GM12878 (cell line): ENCODE measurements at regions not wholly inside any gene's neighbourhood (a gene's known extent, or its start where the extent isn't known, plus 50 kb on each side); places are given as distances from the start of the nearest gene placed in this dataset.

Experiments
- ATAC-seq: fragments of 200-7000 bp; cut with Tn5 transposase; 3 replicates; pipeline ENCODE4 v1.9.1; 2020; ENCODE audit warnings: mild to moderate bottlenecking, moderate library complexity
- BruUV-seq: library from RNA; stranded (reverse); fragments of 400-500 nt; replicated peaks from 2 replicates; lab custom pipeline; 2021; lab: Mats Ljungman, UMichigan
- CTCF ChIA-PET: fragments of 300-600 bp; sonication (Branson Sonifier 250); formaldehyde crosslinking; extraction: SDS; loops from one replicate; lab custom pipeline; 2021; ENCODE audit warnings: inconsistent platforms; lab: Yijun Ruan, JAX
- POLR2A ChIA-PET: fragments of 350-600 bp; formaldehyde crosslinking; extraction: SDS; loops from one replicate; lab custom pipeline; 2021; ENCODE audit warnings: inconsistent platforms; lab: Charles Lee
- RAD21 ChIA-PET: fragments of 300-600 bp; sonication (Branson Sonifier 250); formaldehyde crosslinking; loops from one replicate; lab custom pipeline; 2023; ENCODE audit warnings: antibody characterized with exemption; ENCODE audit not compliant: unreplicated experiment; lab: Charles Lee
- SMC1A ChIA-PET: fragments of 300-600 bp; sonication (Branson Sonifier 250); formaldehyde crosslinking; loops from one replicate; lab custom pipeline; 2023; ENCODE audit not compliant: unreplicated experiment, uncharacterized antibody; lab: Charles Lee
- DNase-seq: peaks from one replicate; pipeline ENCODE4 v3.0.0-alpha.2; 2011; ENCODE audit warnings: low read depth, low spot score
- FAIRE-seq: peaks from 3 replicates; lab custom pipeline; 2011; peaks lifted over from hg19 to GRCh38; lab: Jason Lieb, UNC
- H2AFZ ChIP-seq: 2 replicates; pipeline ENCODE4 v1.6.0; 2011; ENCODE audit warnings: low read depth, low read length, control low read depth; ENCODE audit not compliant: control insufficient read depth
- H3K27ac ChIP-seq: 2 replicates; pipeline ENCODE4 v1.5.1; 2011; ENCODE audit warnings: control low read depth; ENCODE audit not compliant: control insufficient read depth, insufficient read depth
- H3K27me3 ChIP-seq, 2 experiments: replicated peaks in 1 of 2; 2 replicates each; pipeline versions ENCODE4 v1.6.0 to v1.6.1; 2011; ENCODE audit warnings: low read length in 1 of 2; ENCODE audit not compliant: control insufficient read depth in 2 of 2, insufficient read depth in 2 of 2
- H3K36me3 ChIP-seq, 2 experiments: 2 replicates each; pipeline ENCODE4 v1.5.1; 2011; ENCODE audit warnings: low read length in 1 of 2; ENCODE audit not compliant: control insufficient read depth in 2 of 2, insufficient read depth in 2 of 2
- H3K4me1 ChIP-seq: 2 replicates; pipeline ENCODE4 v1.6.1; 2011; ENCODE audit warnings: mild to moderate bottlenecking, low read length, moderate library complexity, mixed read lengths; ENCODE audit not compliant: control insufficient read depth, insufficient read depth
- H3K4me2 ChIP-seq: 2 replicates; pipeline ENCODE4 v1.6.0; 2011; ENCODE audit warnings: control low read depth; ENCODE audit not compliant: control insufficient read depth, insufficient read depth
- H3K4me3 ChIP-seq: fragments of 200-600 bp; sonication (generic); 2 replicates; pipeline ENCODE4 v1.5.1; 2016
- H3K79me2 ChIP-seq: 2 replicates; pipeline ENCODE4 v1.6.0; 2011; ENCODE audit warnings: low read length; ENCODE audit not compliant: control insufficient read depth, insufficient read depth
- H3K9ac ChIP-seq: 2 replicates; pipeline ENCODE4 v1.8.0; 2011; ENCODE audit warnings: low read length, control low read depth, mixed read lengths; ENCODE audit not compliant: control insufficient read depth, insufficient read depth
- H3K9me3 ChIP-seq: replicated peaks from 3 replicates; pipeline ENCODE4 v1.5.1; 2011; ENCODE audit warnings: mild to moderate bottlenecking, low read length; ENCODE audit not compliant: control insufficient read depth, insufficient read depth
- H4K20me1 ChIP-seq: 2 replicates; pipeline ENCODE4 v1.6.0; 2011; ENCODE audit not compliant: control insufficient read depth, insufficient read depth
- ATF7 ChIP-seq: fragments of 450-650 bp; IDR thresholded peaks from 2 replicates; pipeline ENCODE4 v1.6.1; 2016; ENCODE audit warnings: low read depth, mild to moderate bottlenecking
- CREM ChIP-seq: IDR thresholded peaks from 2 replicates; pipeline ENCODE4 v1.6.1; 2014; ENCODE audit warnings: antibody characterized with exemption, low read depth
- EP300 ChIP-seq, 2 experiments: fragments of 150-350 bp in 1 of 2; IDR thresholded peaks; 2 replicates each; pipeline ENCODE4 v1.6.1; 2011 to 2012; ENCODE audit warnings: low read depth in 2 of 2, low read length in 2 of 2, borderline replicate concordance in 1 of 2, improper control_type of control experiment in 1 of 2, inconsistent platforms in 1 of 2; ENCODE audit not compliant: control insufficient read depth in 1 of 2
- MYB ChIP-seq: fragments of 150-350 bp; IDR thresholded peaks from 2 replicates; pipeline ENCODE4 v1.6.1; 2014; ENCODE audit warnings: mild to moderate bottlenecking, low read depth, low read length, borderline replicate concordance
- PAX5 ChIP-seq: IDR thresholded peaks from 2 replicates; pipeline ENCODE4 v1.6.1; 2011; ENCODE audit warnings: low read depth, low read length, borderline replicate concordance
- PML ChIP-seq: IDR thresholded peaks from 2 replicates; pipeline ENCODE4 v1.6.1; 2012; ENCODE audit warnings: low read length, inconsistent platforms
- RUNX3 ChIP-seq: IDR thresholded peaks from 2 replicates; pipeline ENCODE4 v1.6.1; 2012; ENCODE audit warnings: low read length, inconsistent platforms
- SP1 ChIP-seq: IDR thresholded peaks from one replicate; pipeline ENCODE4 v1.6.1; 2011; ENCODE audit warnings: low read depth, low read length
- TCF12 ChIP-seq: IDR thresholded peaks from 2 replicates; pipeline ENCODE4 v1.6.1; 2011; ENCODE audit warnings: low read depth, mild to moderate bottlenecking, low read length
- ZSCAN29 ChIP-seq: fragments of 450-650 bp; IDR thresholded peaks from 2 replicates; pipeline ENCODE4 v1.6.1; 2017; ENCODE audit warnings: mild to moderate bottlenecking, moderate library complexity
- WGBS: methylation state at CpG from one replicate; pipeline ENCODE4 v1.1.6; 2016; ENCODE audit warnings: low lambda C conversion rate; ENCODE audit not compliant: insufficient replicate concordance, insufficient coverage; ENCODE audit errors: missing lambda C conversion rate; 5-methylcytosine and 5-hydroxymethylcytosine counted together
- in situ Hi-C: fragments of 300-500 bp; cut with MboI; formaldehyde crosslinking; loops from 9 replicates; pipeline ENCODE4 v1.14.3; 2018; ENCODE audit warnings: mixed read lengths
- intact Hi-C: fragments of 100-400 bp; cut with micrococcal nuclease; formaldehyde crosslinking; loops from one replicate; pipeline ENCODE4 v1.14.2; 2022; ENCODE audit not compliant: unreplicated experiment
- TF ChIP-seq, protein P1 (sequence below): fragments of 450-650 bp; IDR thresholded peaks from 2 replicates; pipeline ENCODE4 v1.6.1; 2016; ENCODE audit warnings: mild to moderate bottlenecking, moderate library complexity, borderline replicate concordance
- TF ChIP-seq, protein P2 (sequence below): IDR thresholded peaks from 2 replicates; pipeline ENCODE4 v1.6.1; 2011; ENCODE audit warnings: mild to moderate bottlenecking, low read depth, low read length, moderate library complexity; ENCODE audit not compliant: insufficient replicate concordance
- TF ChIP-seq, protein P3 (sequence below): fragments of 450-650 bp; IDR thresholded peaks from 2 replicates; pipeline ENCODE4 v1.6.1; 2017; ENCODE audit warnings: mild to moderate bottlenecking
- TF ChIP-seq, protein P4 (sequence below): fragments of 450-650 bp; IDR thresholded peaks from 2 replicates; pipeline ENCODE4 v1.6.1; 2017; ENCODE audit warnings: low read depth, mild to moderate bottlenecking, moderate library complexity

DNA sequence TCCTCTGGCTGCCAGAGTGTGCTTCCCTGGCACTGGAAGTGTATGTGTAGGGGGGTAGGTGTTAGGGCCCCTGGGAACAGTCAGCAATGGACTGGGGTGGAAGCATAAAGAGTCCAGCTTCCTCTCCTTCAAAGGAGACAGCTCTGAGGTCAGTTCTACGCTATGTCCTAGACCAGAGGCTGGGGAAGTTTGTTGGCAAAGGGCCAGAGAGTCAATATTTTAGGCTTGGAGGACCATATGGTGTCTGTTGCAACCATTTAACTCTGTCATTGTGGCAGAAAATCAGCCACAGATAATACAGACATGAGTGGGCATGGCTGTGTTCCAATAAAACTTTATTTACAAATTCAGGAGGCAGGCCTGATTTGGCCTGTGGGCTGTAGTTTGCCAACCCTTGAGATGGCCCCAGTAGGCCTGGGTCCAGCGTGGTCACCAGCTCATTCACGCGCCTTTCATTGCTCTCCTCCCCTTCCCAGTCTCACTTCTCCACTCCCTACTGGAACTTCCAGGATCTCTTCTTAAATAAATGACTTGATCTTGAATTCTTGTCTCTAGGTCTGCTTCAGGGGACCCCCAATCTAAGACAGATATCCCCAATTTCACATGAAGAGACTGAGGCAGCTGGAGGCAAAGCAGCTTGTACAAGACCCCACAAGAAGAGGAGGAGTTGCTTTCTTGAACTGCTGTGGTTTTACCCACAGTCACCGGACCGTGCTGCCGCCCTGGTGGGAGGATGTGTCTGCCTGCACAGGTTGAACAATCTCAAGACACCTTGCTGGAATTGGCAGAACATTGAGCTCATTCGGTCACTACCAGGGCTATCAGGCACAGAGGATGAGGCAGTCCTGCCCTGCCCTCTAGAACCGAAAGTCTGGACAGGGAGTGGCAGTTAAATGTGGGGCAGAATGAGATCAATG, 162.4 kb upstream of the POU3F1 start:
- Histone ChIP-seq H3K36me3 (no peaks in the 10 kb centered on the region), H3K4me1 (peaks cover 9% of the 10 kb centered on the region), H3K4me2 (peak overlapping the region; percentile 41; the same call in 1 of the 2 replicates), H4K20me1 (no peaks in the 10 kb centered on the region), H3K27me3 (no peaks in the 10 kb centered on the region; a peak in 2 of 4 replicates), H3K9me3 (no peaks in the 10 kb centered on the region), H3K9ac (no peak overlapping the region), H3K79me2 (no peaks in the 10 kb centered on the region), H3K27ac (no peak overlapping the region), H3K4me3 (no peak overlapping the region), H2AFZ (no peak overlapping the region)
- ChIA-PET SMC1A (interaction anchor here (0.7 to 2.3 kb wide), 7 partner anchors 10 to 249 kb away, joined by 3 to 5 read pairs (median 3); no protein-coding TSS in a partner anchor), CTCF (interaction anchor here (0.6 to 1.5 kb wide), 7 partner anchors 9 to 373 kb away, joined by 3 to 7 read pairs (median 3); no protein-coding TSS in a partner anchor), POLR2A (no interaction called here), RAD21 (interaction anchor here (1.3 to 1.9 kb wide), 2 partner anchors 169 to 181 kb away, joined by 3 to 6 read pairs; no protein-coding TSS in a partner anchor)
- WGBS = 24% methylated on average over 9 of the region's 9 CpGs
- peak; percentile 86 for FAIRE-seq
- peak; percentile 84 for ATAC-seq
- peak; percentile 34 for DNase-seq
- no TSS peak for BruUV-seq
- in situ Hi-C loops = no loop called here
- intact Hi-C loops = no loop called here
- TF ChIP-seq, protein P1, sequence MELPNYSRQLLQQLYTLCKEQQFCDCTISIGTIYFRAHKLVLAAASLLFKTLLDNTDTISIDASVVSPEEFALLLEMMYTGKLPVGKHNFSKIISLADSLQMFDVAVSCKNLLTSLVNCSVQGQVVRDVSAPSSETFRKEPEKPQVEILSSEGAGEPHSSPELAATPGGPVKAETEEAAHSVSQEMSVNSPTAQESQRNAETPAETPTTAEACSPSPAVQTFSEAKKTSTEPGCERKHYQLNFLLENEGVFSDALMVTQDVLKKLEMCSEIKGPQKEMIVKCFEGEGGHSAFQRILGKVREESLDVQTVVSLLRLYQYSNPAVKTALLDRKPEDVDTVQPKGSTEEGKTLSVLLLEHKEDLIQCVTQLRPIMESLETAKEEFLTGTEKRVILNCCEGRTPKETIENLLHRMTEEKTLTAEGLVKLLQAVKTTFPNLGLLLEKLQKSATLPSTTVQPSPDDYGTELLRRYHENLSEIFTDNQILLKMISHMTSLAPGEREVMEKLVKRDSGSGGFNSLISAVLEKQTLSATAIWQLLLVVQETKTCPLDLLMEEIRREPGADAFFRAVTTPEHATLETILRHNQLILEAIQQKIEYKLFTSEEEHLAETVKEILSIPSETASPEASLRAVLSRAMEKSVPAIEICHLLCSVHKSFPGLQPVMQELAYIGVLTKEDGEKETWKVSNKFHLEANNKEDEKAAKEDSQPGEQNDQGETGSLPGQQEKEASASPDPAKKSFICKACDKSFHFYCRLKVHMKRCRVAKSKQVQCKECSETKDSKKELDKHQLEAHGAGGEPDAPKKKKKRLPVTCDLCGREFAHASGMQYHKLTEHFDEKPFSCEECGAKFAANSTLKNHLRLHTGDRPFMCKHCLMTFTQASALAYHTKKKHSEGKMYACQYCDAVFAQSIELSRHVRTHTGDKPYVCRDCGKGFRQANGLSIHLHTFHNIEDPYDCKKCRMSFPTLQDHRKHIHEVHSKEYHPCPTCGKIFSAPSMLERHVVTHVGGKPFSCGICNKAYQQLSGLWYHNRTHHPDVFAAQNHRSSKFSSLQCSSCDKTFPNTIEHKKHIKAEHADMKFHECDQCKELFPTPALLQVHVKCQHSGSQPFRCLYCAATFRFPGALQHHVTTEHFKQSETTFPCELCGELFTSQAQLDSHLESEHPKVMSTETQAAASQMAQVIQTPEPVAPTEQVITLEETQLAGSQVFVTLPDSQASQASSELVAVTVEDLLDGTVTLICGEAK = peak; percentile 88
- TF ChIP-seq MYB (no peak), ATF7 (no peak), TCF12 (0 out of 2 replicates have a peak, but pooled peaks have one; percentile 19), CREM (no peak), RUNX3 (peak; percentile 67), EP300 (IDR thresholded peaks at IDR 0.05; ENCODE audit: borderline replicate concordance in 1 of 2, control insufficient read depth in 1 of 2, low read depth in 2 of 2, low read length in 2 of 2) (no peak), PAX5 (peak; percentile 76; the same call in 1 of the 2 replicates), ZSCAN29 (no peak), SP1 (no peak), PML (no peak)
- TF ChIP-seq, protein P2, sequence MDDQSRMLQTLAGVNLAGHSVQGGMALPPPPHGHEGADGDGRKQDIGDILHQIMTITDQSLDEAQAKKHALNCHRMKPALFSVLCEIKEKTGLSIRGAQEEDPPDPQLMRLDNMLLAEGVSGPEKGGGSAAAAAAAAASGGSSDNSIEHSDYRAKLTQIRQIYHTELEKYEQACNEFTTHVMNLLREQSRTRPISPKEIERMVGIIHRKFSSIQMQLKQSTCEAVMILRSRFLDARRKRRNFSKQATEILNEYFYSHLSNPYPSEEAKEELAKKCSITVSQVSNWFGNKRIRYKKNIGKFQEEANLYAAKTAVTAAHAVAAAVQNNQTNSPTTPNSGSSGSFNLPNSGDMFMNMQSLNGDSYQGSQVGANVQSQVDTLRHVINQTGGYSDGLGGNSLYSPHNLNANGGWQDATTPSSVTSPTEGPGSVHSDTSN = no peak
- TF ChIP-seq, protein P3, sequence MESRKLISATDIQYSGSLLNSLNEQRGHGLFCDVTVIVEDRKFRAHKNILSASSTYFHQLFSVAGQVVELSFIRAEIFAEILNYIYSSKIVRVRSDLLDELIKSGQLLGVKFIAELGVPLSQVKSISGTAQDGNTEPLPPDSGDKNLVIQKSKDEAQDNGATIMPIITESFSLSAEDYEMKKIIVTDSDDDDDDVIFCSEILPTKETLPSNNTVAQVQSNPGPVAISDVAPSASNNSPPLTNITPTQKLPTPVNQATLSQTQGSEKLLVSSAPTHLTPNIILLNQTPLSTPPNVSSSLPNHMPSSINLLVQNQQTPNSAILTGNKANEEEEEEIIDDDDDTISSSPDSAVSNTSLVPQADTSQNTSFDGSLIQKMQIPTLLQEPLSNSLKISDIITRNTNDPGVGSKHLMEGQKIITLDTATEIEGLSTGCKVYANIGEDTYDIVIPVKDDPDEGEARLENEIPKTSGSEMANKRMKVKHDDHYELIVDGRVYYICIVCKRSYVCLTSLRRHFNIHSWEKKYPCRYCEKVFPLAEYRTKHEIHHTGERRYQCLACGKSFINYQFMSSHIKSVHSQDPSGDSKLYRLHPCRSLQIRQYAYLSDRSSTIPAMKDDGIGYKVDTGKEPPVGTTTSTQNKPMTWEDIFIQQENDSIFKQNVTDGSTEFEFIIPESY = no peak
- TF ChIP-seq, protein P4, sequence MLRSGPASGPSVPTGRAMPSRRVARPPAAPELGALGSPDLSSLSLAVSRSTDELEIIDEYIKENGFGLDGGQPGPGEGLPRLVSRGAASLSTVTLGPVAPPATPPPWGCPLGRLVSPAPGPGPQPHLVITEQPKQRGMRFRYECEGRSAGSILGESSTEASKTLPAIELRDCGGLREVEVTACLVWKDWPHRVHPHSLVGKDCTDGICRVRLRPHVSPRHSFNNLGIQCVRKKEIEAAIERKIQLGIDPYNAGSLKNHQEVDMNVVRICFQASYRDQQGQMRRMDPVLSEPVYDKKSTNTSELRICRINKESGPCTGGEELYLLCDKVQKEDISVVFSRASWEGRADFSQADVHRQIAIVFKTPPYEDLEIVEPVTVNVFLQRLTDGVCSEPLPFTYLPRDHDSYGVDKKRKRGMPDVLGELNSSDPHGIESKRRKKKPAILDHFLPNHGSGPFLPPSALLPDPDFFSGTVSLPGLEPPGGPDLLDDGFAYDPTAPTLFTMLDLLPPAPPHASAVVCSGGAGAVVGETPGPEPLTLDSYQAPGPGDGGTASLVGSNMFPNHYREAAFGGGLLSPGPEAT = no peak
